BLaER1 treated with 17β-estradiol and CSF1 and Interleukin-3, amounts not matched to agents 10 nM and 100 nM (cell line): ENCODE measurements at regions not wholly inside any gene's neighbourhood (a gene's known extent, or its start where the extent isn't known, plus 50 kb on each side); places are given as distances from the start of the nearest gene placed in this dataset.
A peak's percentile ranks its signal among the peaks of the same experiment; 100 is the strongest.

ENCODE experiments used
- H3K27ac ChIP-seq, 11 experiments: shearing (Covaris generic); formaldehyde crosslinking; 2 replicates each; pipeline ENCODE4 v1.8.1; 2022
- H3K27me3 ChIP-seq, 11 experiments: shearing (Covaris generic); formaldehyde crosslinking; 2 replicates each; pipeline ENCODE4 v1.8.1; 2022
- H3K36me3 ChIP-seq, 11 experiments: shearing (Covaris generic); formaldehyde crosslinking; 2 replicates each; pipeline ENCODE4 v1.8.1; 2022
- H3K4me1 ChIP-seq, 10 experiments: shearing (Covaris generic); formaldehyde crosslinking; 2 replicates each; pipeline ENCODE4 v1.8.1; 2022
- H3K4me2 ChIP-seq, 11 experiments: shearing (Covaris generic); formaldehyde crosslinking; 2 replicates each; pipeline ENCODE4 v1.8.1; 2022
- H3K4me3 ChIP-seq, 10 experiments: shearing (Covaris generic); formaldehyde crosslinking; 2 replicates each; pipeline ENCODE4 v1.8.1; 2022
- H3K9ac ChIP-seq, 11 experiments: shearing (Covaris generic); formaldehyde crosslinking; 2 replicates each; pipeline ENCODE4 v1.8.1; 2022
- H3K9me3 ChIP-seq, 11 experiments: shearing (Covaris generic); formaldehyde crosslinking; replicated peaks in 1 of 11; 2 replicates each; pipeline ENCODE4 v1.8.1; 2022
- H4K20me1 ChIP-seq, 11 experiments: shearing (Covaris generic); formaldehyde crosslinking; 2 replicates each; pipeline ENCODE4 v1.8.1; 2022
- Cebpa-rat ChIP-seq, 11 experiments: shearing (Covaris generic); IDR thresholded peaks; 2 replicates each; pipeline ENCODE4 v1.8.1; 2022

DNA sequence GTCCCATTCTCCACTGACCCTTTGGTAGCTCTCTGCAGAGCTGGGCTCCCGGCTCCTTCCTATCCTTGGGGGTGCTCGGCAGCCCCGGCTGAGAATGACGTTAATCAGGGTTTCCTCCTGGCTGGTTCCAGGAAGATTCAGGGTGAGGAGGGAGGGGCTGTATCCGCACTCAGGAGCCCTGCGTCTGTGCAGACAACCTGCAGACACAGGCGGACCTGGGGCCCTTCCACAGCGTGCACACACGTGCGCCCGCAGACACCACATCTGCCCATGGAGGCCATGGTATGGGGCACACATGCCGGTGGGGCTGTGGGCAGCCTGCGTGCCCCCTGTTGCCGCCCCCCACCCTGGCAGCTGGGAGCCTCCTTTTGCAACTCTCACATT is 66.6 kb upstream of the RNU6ATAC start:
- Histone ChIP-seq H3K36me3 (no peaks in the 10 kb centered on the region), H3K27me3 (no peaks in the 10 kb centered on the region; a peak in 1 of 22 replicates)

GRCh38 chr9:134231330-134231745 is 67.0 kb upstream of the RNU6ATAC start:
- H3K36me3 ChIP-seq, result no peaks in the 10 kb centered on the region
- no peak overlapping the region for H3K4me3 ChIP-seq
- peak overlapping the region in 6 of 11 experiments; percentile 4 to 44 (median 31); a peak in 6 of 22 replicates for H3K27ac ChIP-seq
- peak overlapping the region in 10 of 11 experiments; percentile 10 to 95 (median 86); a peak in 19 of 22 replicates for H3K4me2 ChIP-seq
- no peak for TF ChIP-seq Cebpa-rat (IDR thresholded peaks at IDR 0.05)
- H4K20me1 ChIP-seq, result no peaks in the 10 kb centered on the region
- H3K9me3 ChIP-seq, result no peaks in the 10 kb centered on the region
- H3K9ac ChIP-seq, result peak overlapping the region in 3 of 11 experiments; percentile 9 to 27 (median 14); a peak in 2 of 22 replicates
- peaks cover 65 to 100% (median 96%) of the 10 kb centered on the region in 10 experiments for H3K4me1 ChIP-seq
- no peaks in the 10 kb centered on the region; a peak in 1 of 22 replicates for H3K27me3 ChIP-seq

More for the DNA sequence above, 66.6 kb upstream of the RNU6ATAC start:
- peak overlapping the region; percentile 10 to 95 (median 85); a peak in 20 of 22 replicates for H3K4me2 ChIP-seq
- H3K9ac ChIP-seq, result no peak overlapping the region
- no peaks in the 10 kb centered on the region for H3K9me3 ChIP-seq
- H4K20me1 ChIP-seq, result no peaks in the 10 kb centered on the region
- TF ChIP-seq Cebpa-rat (IDR thresholded peaks at IDR 0.05), result no peak
- H3K4me3 ChIP-seq, result no peak overlapping the region
- peak overlapping the region in 2 of 11 experiments; percentile 20 to 91; a peak in 3 of 22 replicates for H3K27ac ChIP-seq
- peaks cover 65 to 100% (median 96%) of the 10 kb centered on the region in 10 experiments for H3K4me1 ChIP-seq

- Histone ChIP-seq H3K27ac (peak overlapping the region in 6 of 11 experiments; percentile 4 to 44 (median 31); a peak in 7 of 22 replicates), H3K4me1 (peaks cover 65 to 100% (median 96%) of the 10 kb centered on the region in 10 experiments), H3K9ac (peak overlapping the region in 3 of 11 experiments; percentile 9 to 27 (median 14); a peak in 2 of 22 replicates), H3K9me3 (no peaks in the 10 kb centered on the region), H3K27me3 (no peaks in the 10 kb centered on the region; a peak in 1 of 22 replicates), H4K20me1 (no peaks in the 10 kb centered on the region), H3K36me3 (no peaks in the 10 kb centered on the region), H3K4me2 (peak overlapping the region in 10 of 11 experiments; percentile 10 to 95 (median 86); a peak in 19 of 22 replicates), H3K4me3 (no peak overlapping the region)
- no peak for TF ChIP-seq Cebpa-rat (IDR thresholded peaks at IDR 0.05)
Observed at GRCh38 chr9:134231767-134232166, 67.4 kb upstream of the RNU6ATAC start.

GRCh38 chr9:134233022-134233421 is 68.7 kb upstream of the RNU6ATAC start:
- H3K27me3 ChIP-seq, result peaks cover 0 to 1% (median 0%) of the 10 kb centered on the region in 11 experiments; a peak in 3 of 22 replicates
- peak overlapping the region; percentile 66 to 94 (median 78) for H3K4me2 ChIP-seq
- no peaks in the 10 kb centered on the region for H3K36me3 ChIP-seq
- H3K4me3 ChIP-seq, result no peak overlapping the region
- H3K27ac ChIP-seq, result peak overlapping the region in 8 of 11 experiments; percentile 4 to 66 (median 46); a peak in 12 of 22 replicates
- peak overlapping the region in 9 of 11 experiments; percentile 12 to 56 (median 29); a peak in 10 of 22 replicates for H3K9ac ChIP-seq
- no peaks in the 10 kb centered on the region for H4K20me1 ChIP-seq
- no peak for TF ChIP-seq Cebpa-rat (IDR thresholded peaks at IDR 0.05)
- H3K4me1 ChIP-seq, result peaks cover 55 to 100% (median 96%) of the 10 kb centered on the region in 10 experiments
- no peaks in the 10 kb centered on the region for H3K9me3 ChIP-seq

DNA sequence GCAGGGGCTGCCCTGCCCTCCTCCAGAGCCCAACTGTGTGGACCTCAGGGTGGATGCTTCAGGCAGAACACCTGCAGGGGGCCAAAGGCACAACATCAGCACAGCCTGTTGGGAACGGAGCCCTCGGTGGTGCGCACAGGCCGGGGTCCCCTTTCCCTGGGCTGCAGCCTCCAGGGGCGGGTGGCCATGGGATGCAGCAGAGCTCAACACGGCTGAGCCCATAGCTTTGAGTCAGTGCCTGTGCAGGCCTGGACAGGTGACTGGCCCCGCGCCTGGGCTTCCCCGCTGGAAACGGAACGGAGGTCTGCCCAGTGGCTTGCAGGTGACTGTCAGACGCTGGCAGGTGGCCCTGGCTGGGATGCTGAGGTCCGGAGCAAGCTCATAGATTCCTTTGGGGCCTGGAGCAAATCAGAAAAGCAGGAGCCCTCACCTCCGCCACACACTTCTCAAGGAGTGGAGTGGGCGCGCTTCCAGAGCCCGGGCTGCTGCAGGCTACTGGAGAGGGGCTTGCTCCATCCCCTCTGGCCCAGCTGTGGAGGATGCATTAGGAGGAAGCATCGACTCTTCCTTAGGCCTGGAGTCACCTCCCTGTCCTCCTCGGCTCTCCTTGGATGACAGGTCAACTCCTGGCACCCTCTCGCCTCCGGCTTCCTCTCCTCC is 69.8 kb upstream of the RNU6ATAC start:
- Histone ChIP-seq H4K20me1 (no peaks in the 10 kb centered on the region; a peak in 1 of 22 replicates), H3K36me3 (no peaks in the 10 kb centered on the region), H3K27me3 (peaks cover 0 to 12% (median 5%) of the 10 kb centered on the region in 11 experiments; a peak in 10 of 22 replicates), H3K4me3 (no peak overlapping the region), H3K4me2 (peak overlapping the region; percentile 66 to 94 (median 78)), H3K9me3 (no peaks in the 10 kb centered on the region), H3K27ac (peak overlapping the region in 6 of 11 experiments; percentile 39 to 72 (median 64); a peak in 7 of 22 replicates), H3K4me1 (peaks cover 44 to 97% (median 92%) of the 10 kb centered on the region in 10 experiments), H3K9ac (peak overlapping the region in 5 of 11 experiments; percentile 23 to 67 (median 52); a peak in 3 of 22 replicates)
- TF ChIP-seq Cebpa-rat (IDR thresholded peaks at IDR 0.05), result no peak

GRCh38 chr9:134234687-134235359 is 70.5 kb upstream of the RNU6ATAC start:
- Histone ChIP-seq H3K36me3 (no peaks in the 10 kb centered on the region), H3K4me2 (peak overlapping the region; percentile 8 to 94 (median 75); a peak in 21 of 22 replicates), H3K27me3 (peaks cover 0 to 19% (median 12%) of the 10 kb centered on the region in 11 experiments; a peak in 16 of 22 replicates), H3K27ac (peak overlapping the region in 8 of 11 experiments; percentile 55 to 72 (median 65); a peak in 14 of 22 replicates), H3K4me3 (no peak overlapping the region), H3K9ac (peak overlapping the region in 8 of 11 experiments; percentile 36 to 67 (median 56); a peak in 12 of 22 replicates), H4K20me1 (peaks cover 0 to 6% (median 0%) of the 10 kb centered on the region in 11 experiments; a peak in 3 of 22 replicates), H3K9me3 (no peaks in the 10 kb centered on the region), H3K4me1 (peaks cover 43 to 97% (median 92%) of the 10 kb centered on the region in 10 experiments)
- TF ChIP-seq Cebpa-rat (IDR thresholded peaks at IDR 0.05), result no peak

DNA sequence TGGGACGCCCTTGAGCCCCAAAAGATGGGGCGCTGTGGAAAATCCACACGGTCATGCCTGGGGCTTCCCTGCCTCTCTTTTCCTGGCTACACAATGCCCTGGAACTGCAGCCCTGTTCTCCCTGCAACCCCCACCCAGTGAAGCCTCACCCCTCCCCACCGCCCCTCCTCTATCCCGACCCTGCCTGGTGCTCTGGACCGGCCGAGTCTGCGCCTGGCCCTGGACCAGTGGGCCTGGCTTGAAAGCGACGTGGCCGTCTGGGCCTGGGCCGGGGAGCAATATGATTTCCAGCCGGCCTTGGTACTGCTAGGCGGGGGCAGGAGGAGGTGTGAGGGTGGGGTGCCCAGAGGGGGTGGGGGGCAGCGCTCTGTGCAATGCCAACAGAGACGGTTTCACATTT is 71.0 kb upstream of the RNU6ATAC start:
- no peak for TF ChIP-seq Cebpa-rat (IDR thresholded peaks at IDR 0.05)
- Histone ChIP-seq H3K9me3 (no peaks in the 10 kb centered on the region), H3K27me3 (peaks cover 0 to 25% (median 16%) of the 10 kb centered on the region in 11 experiments; a peak in 16 of 22 replicates), H3K36me3 (no peaks in the 10 kb centered on the region), H3K4me2 (peak overlapping the region; percentile 8 to 94 (median 75); a peak in 20 of 22 replicates), H4K20me1 (peaks cover 0 to 11% (median 0%) of the 10 kb centered on the region in 11 experiments; a peak in 4 of 22 replicates), H3K9ac (peak overlapping the region in 8 of 11 experiments; percentile 36 to 67 (median 56); a peak in 12 of 22 replicates), H3K4me1 (peaks cover 47 to 97% (median 92%) of the 10 kb centered on the region in 10 experiments), H3K27ac (peak overlapping the region in 8 of 11 experiments; percentile 55 to 72 (median 65); a peak in 14 of 22 replicates), H3K4me3 (no peak overlapping the region)

DNA sequence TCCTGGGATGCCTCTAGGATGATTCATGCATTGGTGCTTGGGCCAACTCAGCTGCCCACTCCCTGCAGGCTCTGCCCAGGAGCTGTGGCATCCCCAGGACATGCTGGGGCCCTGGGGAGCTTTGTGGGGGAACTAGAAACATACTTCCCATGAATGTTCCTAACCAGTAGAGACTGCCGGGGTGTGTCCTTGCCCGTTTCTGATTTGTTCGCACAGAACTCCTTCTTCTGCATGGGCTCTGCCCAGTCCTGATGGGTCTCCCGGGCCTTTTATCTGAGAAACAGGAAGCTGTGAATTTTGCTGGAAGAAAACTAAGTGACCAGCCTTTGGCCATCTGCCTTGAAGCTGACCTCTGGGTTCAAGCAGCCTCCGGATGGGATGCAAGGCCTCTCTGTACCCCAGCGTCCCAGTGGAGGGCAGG is 71.6 kb upstream of the RNU6ATAC start:
- Histone ChIP-seq H3K9me3 (no peaks in the 10 kb centered on the region), H3K27me3 (peaks cover 0 to 31% (median 16%) of the 10 kb centered on the region in 11 experiments; a peak in 16 of 22 replicates), H3K4me1 (peaks cover 53 to 97% (median 92%) of the 10 kb centered on the region in 10 experiments), H4K20me1 (peaks cover 0 to 15% (median 0%) of the 10 kb centered on the region in 11 experiments; a peak in 4 of 22 replicates), H3K27ac (peak overlapping the region in 6 of 11 experiments; percentile 16 to 59 (median 45); a peak in 10 of 22 replicates), H3K36me3 (no peaks in the 10 kb centered on the region), H3K4me2 (peak overlapping the region; percentile 48 to 94 (median 75)), H3K9ac (peak overlapping the region in 4 of 11 experiments; percentile 7 to 47 (median 28); a peak in 4 of 22 replicates), H3K4me3 (no peak overlapping the region)
- TF ChIP-seq Cebpa-rat (IDR thresholded peaks at IDR 0.05), result no peak
